NCI-H2227 treated with DMSO at 0.1 percent for 48 hours (cell line): ENCODE measurements at regions not wholly inside any gene's neighbourhood (a gene's known extent, or its start where the extent isn't known, plus 50 kb on each side); places are given as distances from the start of the nearest gene placed in this dataset.
"Not testable (repeated sequence)": the region's sequence is repeated elsewhere in the genome, so short reads cannot be mapped to it uniquely, and the experiment has no call there.

Experiments used
- DNase-seq: peaks from one replicate; lab custom pipeline; 2025; lab: John Stamatoyannopoulos, UW

DNA sequence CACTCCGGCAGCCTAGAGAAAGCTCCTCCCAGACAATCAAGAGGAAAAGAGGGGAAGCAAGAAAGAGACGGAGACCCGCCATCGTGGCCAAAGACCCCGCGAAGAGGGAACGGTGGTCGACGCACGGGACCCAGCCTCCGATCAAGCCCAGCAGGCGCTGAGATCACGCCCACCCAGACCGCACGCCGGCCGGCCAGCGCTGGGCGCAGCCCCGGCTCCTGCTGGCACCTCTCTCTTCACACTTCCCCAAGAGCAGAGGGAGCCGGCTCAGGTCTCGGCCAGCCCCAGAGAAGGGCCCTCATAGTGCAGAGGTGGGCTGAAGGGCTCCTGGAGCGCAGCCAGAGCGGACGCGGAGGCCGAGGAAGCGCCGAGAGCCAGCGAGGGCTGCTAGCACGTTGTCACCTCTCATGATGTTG lies 918.4 kb upstream of the ADAMTS5 start:
- DNase-seq, result no peak

DNA sequence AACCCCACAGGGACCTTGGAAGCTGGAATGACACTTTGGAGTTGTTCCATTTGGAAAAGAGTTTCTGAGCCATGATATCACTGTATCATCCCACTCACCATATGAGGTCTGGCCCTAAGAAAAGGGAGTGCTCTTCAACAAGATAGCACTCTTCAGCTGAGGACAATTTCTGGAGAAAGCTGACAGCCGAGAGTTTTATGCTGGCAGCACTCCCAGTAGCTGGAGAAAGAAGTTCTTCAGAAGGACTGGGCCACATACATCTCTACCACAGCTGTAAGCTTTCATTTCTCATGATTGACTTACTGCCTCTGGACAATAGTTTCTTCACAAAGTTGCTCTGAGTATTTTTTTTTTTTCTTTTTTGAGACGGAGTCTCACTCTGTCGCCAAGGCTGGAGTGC lies 914.4 kb upstream of the ADAMTS5 start:
- not testable (repeated sequence) for DNase-seq

DNA sequence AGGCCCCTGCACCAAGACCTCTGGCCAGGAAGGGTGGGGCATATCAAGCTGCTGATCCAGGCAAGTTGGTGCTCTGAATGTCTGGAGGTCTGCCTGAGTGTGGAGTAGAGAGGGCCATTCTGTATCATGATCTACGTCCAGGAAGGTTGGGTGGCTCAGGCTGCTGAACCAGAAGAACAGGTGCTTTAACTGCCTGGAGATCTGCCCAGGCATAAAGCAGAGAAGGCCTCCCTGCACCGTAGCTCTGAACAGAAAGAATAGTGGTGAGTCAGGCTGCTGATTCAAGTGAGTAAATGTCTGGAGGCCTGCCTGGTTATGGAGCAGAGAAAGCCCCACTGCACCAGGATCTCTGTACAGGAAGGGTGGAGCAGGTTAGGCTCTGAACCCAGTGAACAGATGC lies 905.5 kb upstream of the ADAMTS5 start:
- DNase-seq, result not testable (repeated sequence)

DNA sequence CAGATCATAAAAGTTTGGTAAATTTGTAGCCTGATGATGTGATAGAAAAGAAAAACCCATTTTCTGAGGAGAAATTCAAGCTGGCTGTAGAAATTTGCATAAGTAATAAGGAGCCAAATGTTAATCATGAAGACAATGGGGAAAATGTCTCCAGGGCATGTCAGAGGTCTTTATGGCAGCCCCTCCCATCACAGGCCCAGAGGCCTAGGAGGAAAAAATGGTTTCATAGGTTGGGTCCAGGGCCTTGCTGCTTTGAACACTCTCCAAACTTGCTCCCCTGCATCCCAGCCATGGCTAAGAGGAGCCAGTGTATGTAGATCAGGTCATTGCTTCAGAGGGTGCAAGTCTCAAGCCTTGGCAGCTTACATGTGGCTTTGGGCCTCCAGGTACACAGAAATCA lies 903.9 kb upstream of the ADAMTS5 start:
- not testable (repeated sequence) for DNase-seq

DNA sequence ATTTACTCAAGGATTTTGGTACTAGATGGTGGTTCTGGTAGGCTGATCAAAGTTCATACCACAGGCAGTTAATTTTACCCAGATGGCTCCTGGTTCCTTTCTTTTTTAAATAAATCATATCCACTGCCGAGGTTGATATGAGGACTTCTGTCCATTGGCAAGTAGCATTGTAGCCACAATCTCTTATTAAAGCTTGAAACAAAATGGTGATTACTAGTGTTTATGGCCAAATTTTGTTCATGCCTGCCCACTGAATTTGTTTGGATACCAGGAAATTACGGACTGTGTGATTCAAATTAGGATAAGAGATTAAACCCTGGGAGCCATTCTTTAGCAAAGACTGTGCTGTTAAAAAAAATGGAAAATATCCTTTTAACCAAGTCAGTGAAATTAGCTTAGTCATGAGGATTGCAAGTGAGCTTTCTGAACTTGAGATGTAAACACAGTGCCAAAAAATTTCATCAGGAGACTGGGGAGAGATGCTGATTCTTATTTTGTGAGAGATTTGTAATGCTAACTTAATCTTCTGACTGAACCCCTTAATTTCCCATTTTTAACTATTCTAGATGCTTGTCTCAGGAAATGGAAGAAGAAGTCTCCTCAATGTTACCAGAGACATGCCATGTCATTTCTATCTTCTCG lies 893.5 kb upstream of the ADAMTS5 start:
- not testable (repeated sequence) for DNase-seq

DNA sequence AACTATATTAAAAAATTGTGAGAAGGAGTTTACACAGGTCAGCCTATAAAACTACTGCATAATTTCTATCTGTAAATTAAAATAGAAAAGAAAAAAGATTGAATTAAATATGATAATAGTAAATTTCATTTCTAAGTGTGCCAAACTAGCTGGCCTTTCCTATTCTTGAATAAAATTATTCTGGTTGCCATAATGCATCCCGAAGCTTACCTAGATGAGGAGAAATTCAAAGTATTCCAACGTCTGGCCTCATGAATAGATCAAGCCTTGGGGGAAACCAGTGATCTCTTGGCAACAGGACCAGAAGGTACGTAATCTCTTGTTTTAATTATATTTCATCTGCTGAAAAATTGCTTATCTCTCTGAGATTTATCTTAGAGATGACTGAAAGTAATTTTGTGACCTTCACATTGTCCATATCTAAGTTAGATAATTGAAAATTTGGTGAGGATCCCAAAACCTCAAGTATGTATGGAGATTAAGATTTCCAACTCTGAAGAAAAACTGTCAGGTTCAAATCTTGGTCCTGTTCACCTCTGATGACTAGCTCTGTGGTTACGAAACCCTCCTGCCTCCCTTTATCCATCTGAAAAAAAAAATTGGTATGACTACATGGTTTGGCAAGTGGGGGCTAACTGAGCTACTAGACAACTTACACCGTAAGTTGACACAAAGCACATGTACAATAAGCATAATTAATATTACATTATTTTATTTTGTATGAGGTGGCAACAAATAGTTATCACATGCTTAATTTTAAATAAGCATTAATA lies 891.4 kb upstream of the ADAMTS5 start:
- not testable (repeated sequence) for DNase-seq

GRCh38 chr21:27856988-27857387 lies 890.1 kb upstream of the ADAMTS5 start:
- not testable (repeated sequence) for DNase-seq

DNA sequence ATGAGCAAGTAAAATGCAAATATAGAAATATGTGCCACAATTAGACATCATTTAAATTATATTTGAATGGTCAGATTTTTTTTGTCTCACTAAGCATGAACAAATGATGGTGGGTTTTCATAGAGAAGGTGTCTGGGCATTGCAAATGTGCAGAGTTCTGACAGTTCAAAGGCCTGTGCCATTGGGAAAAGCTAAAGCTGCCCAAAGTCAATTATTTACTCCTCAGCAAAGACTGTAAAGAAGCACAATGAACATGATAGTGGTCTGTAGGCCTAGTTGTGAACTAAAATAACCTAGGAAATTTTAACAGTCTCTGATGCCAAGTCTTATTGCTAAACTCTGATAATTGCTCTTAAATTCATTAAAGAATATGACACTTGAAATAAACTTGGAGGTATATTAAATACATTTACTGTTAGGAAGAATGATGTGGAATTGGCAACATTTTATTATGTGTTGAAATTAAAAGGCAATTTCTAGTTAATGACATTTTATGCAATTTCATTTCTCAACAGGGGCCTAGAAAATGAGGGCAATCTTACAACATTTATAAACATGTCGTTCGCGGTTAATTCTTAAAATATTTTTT lies 874.3 kb upstream of the ADAMTS5 start:
- DNase-seq, result no peak

- DNase-seq, result no peak
These were observed 873.4 kb upstream of the ADAMTS5 start for GRCh38 chr21:27840262-27840661.

- no peak for DNase-seq
These were observed 872.7 kb upstream of the ADAMTS5 start for GRCh38 chr21:27839512-27840115.

DNA sequence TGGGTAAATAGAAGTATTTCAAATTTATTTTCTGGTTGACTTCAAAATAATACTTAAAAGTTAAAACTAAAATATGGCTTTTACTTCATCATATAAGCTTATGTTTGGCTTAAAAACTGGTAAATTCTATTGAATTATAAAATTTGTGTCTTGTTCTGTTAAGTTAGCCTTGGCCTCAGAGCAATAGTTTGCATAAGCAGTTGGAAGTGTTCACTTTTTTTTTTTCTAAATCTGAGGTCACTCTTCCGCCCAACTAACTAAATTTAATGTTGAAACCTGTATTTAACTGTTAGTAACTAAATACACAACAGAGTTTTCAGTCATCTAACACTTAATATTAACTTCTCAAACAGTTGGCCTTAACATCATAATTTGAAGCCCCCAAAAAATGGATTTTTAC lies 871.7 kb upstream of the ADAMTS5 start:
- DNase-seq, result no peak

GRCh38 chr21:27837936-27838335 lies 871.0 kb upstream of the ADAMTS5 start:
- DNase-seq, result no peak

GRCh38 chr21:27833298-27833697 lies 866.4 kb upstream of the ADAMTS5 start:
- no peak for DNase-seq

DNA sequence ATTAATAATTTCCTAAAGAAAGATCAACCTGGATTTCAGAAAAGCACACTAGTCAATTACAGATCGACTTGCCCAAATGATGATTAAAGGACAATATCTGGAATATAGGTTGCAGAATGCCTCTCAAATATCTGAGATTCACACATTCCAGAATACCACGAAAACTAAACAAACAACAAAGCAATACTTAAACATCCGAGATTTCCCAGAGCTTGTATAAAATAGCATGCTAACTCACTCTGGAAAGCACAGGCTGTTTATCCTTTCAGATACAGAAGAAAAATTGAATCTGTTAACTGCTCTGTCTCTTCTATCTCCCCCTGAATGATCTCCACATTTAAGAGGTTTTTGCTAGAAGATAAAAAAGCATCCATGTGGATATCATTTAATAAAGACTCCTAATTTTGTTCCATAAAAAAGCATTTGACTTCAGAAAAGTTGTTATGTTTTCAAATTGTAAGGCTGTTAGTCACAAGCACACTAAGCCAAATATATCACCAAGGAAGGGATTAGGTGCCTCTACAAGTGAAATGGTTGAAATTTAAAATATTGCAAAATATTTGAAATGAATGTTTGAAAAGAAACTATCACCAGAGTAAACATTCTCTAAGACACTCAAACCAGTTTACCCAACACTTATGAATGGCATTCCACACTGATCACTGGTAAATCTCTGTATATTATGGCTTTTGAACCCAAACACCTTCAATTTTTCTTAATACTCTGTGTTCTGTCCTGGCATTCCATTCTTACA lies 865.1 kb upstream of the ADAMTS5 start:
- no peak for DNase-seq

DNA sequence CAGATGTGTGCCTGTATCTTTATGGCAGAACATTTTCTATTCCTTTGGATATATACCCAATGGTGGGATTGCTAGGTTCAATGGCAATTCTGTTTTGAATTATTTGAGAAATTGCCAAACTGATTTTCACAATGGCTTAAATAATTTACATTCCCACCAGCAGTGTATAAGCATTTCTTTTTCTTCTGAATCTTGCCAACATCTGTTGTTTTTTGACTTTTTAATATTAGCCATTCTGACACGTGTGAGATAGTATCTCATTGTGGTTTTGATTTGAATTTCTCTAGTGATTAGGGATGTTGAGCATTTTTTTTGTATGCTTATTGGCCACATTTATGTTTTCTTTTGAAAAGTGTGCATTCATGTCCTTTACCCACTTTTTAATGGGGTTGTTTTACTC lies 864.3 kb upstream of the ADAMTS5 start:
- DNase-seq, result no peak

DNA sequence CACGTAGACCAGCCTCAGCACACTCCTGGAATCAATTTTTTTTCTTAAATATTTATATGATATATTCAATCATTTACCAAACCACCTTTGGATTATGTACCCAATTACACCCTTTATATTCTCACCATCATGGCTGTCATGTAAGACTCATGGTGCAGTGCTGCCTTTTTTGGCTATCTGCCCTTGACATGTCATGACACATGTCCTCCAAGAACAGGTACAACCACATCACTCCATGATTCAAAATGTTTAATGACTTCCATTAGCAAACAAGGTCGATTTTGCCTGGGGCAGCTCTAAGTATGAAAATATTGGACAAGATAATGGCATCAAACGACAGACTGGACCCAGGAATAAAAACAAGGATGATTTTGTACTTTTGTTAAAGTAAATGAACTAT lies 861.1 kb upstream of the ADAMTS5 start:
- DNase-seq, result no peak

- no peak for DNase-seq
These were observed 858.1 kb upstream of the ADAMTS5 start for GRCh38 chr21:27825035-27825434.

DNA sequence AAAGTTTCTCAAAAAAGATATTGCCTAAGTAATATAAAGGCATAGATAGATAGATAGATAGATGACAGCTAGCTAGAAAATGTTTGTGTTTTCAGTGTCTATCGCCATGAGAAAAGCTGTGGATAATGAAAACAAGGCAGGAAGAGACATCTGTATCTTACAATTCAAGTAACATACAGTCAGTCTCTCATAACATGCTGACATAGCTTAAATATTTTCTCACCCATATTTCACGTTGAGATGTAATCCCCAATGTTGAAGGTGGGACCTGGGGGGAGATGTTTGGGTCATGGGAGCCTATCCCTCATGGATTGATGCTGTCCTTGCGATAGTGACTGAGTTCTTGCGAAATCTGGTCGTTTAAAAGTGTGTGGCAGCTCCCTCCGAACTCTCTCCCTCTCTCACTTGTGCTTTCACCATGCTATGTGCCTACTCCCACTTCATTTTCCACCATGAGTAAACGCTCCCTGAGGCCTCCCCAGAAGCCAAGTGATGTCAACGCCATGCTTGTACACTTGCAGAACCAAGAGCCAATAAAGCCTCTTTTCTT lies 856.8 kb upstream of the ADAMTS5 start:
- DNase-seq, result no peak

DNA sequence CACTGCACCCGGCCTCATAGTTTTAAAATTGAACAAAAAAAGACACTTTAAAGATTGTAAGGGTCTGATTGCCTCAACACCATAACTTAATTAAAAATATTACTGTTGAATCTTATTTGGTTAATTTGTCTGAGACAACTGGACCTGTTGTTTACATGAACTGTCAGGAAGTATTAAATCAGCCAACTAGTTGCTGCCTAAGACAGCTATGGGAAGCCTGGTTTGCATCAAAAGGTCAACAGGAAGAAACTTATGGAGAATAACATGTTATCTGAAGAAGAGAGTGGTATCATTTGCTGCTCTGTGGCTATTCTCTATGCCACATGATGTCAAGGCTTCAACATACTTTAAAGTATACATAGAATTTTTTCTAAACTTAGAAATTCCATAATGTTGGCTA lies 853.5 kb upstream of the ADAMTS5 start:
- DNase-seq, result no peak

- DNase-seq, result no peak
These were observed 852.4 kb upstream of the ADAMTS5 start for GRCh38 chr21:27819299-27819698.

DNA sequence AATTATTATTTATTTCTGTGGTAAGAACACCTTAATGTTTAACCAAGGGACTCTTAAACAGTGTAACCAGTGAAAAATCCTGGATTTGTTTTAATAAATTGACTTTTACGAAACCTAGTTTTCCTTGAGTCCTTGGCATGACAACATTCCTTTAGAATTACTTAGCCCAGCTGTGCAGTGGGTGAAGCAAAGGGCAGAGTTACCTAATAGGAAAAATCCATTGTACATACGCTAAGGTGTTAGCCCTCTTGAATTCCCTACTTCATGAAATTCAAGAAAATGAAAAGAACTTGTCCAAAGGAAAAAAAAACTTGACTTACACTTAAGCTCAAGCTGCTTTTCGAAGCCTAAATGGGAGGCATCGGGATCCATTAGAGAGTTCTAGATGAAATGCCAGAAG lies 852.0 kb upstream of the ADAMTS5 start:
- DNase-seq, result no peak
